ENCODE measurements at regions not wholly inside any gene's neighbourhood (a gene's known extent, or its start where the extent isn't known, plus 50 kb on each side); places are given as distances from the start of the nearest gene placed in this dataset.
"Not testable (repeated sequence)": the region's sequence is repeated elsewhere in the genome, so short reads cannot be mapped to it uniquely, and the experiment has no call there.

DNA sequence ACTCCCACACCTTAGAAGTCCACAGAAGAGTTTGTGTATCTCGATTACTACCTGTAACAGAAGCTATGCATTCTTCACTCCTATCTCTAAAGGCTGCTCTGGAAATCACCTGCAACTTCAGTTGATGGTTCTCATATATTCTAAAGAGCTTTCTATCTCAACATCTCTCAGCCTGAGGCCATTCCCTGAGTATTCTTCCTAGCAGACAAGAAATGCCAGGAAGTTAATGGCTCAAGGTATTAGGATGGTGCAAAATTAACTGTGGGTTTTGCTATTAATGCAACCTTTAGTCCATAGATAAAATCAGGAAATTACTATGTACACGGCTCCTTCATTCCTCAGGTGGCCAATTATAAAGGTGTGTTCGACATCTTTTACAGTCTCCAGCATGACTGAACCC is 290.1 kb downstream of the ZNF716 start:
- intact Hi-C loops (cut with DNase I); DNase-seq; H3K4me3 ChIP-seq; ATAC-seq; H3K27me3 ChIP-seq; H3K9me3 ChIP-seq; H3K27ac ChIP-seq; H3K4me1 ChIP-seq; H3K36me3 ChIP-seq (replicated peaks in 1 of 2; ENCODE audit: insufficient read depth in 1 of 2, low read depth in 2 of 2): not testable (repeated sequence)
- WGBS, 2 donors, result 27 to 29% methylated on average over 3 of the region's 3 CpGs

DNA sequence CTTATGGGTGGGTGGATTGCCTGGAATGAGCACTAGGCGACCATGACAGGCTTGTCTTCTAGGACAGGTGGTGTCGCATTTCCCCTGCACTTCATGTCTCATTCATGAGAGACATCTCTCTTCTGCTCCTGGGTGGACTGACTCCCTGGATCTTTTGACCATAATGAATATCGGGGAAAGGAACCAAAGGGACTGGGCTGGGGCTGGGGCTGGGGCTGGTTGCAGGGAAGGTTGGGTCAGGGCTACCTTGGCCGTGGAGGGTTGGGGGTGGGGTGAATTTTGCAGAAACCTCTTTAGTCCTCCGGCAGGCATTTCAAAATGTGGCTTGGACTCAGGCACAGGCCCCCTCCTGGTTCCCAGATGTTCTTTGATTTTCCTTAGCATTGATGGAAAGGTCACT is 319.2 kb downstream of the ZNF716 start:
- no peaks in the 10 kb centered on the region for H3K36me3 ChIP-seq (replicated peaks in 1 of 2; ENCODE audit: insufficient read depth in 1 of 2, low read depth in 2 of 2)
- no peak for DNase-seq
- H3K4me1 ChIP-seq, result no peaks in the 10 kb centered on the region
- H3K27me3 ChIP-seq, result no peaks in the 10 kb centered on the region
- TF ChIP-seq POLR2A (IDR thresholded peaks at IDR 0.05), result no peak
- 66 to 69% methylated on average over 5 of the region's 5 CpGs for WGBS, 2 donors
- intact Hi-C loops (cut with DNase I), result no loop called here
- no peaks in the 10 kb centered on the region for H3K9me3 ChIP-seq
- no peak overlapping the region for H3K27ac ChIP-seq
- H3K4me3 ChIP-seq, result no peak overlapping the region
- ATAC-seq, result no peak

- no peaks in the 10 kb centered on the region for H3K36me3 ChIP-seq (replicated peaks in 1 of 2; ENCODE audit: insufficient read depth in 1 of 2, low read depth in 2 of 2)
- H3K9me3 ChIP-seq, result no peaks in the 10 kb centered on the region
- no peaks in the 10 kb centered on the region for H3K27me3 ChIP-seq
- ATAC-seq (no peak), DNase-seq (no peak)
- TF ChIP-seq POLR2A (IDR thresholded peaks at IDR 0.05), result no peak
- TF ChIP-seq, protein P1, sequence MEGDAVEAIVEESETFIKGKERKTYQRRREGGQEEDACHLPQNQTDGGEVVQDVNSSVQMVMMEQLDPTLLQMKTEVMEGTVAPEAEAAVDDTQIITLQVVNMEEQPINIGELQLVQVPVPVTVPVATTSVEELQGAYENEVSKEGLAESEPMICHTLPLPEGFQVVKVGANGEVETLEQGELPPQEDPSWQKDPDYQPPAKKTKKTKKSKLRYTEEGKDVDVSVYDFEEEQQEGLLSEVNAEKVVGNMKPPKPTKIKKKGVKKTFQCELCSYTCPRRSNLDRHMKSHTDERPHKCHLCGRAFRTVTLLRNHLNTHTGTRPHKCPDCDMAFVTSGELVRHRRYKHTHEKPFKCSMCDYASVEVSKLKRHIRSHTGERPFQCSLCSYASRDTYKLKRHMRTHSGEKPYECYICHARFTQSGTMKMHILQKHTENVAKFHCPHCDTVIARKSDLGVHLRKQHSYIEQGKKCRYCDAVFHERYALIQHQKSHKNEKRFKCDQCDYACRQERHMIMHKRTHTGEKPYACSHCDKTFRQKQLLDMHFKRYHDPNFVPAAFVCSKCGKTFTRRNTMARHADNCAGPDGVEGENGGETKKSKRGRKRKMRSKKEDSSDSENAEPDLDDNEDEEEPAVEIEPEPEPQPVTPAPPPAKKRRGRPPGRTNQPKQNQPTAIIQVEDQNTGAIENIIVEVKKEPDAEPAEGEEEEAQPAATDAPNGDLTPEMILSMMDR (IDR thresholded peaks at IDR 0.05), result no peak
- intact Hi-C loops (cut with DNase I), result no loop called here
- H3K4me1 ChIP-seq, result no peaks in the 10 kb centered on the region
- no peak overlapping the region for H3K27ac ChIP-seq
- WGBS, 2 donors, result 56 to 63% methylated on average over 4 to 24 of the region's 24 CpGs
- H3K4me3 ChIP-seq, result no peak overlapping the region
Measured at GRCh38 chr7:57769958-57770357, 320.0 kb downstream of the ZNF716 start.

- DNase-seq (no peak), ATAC-seq (no peak)
- H3K4me1 ChIP-seq, result no peaks in the 10 kb centered on the region
- H3K4me3 ChIP-seq, result no peak overlapping the region
- TF ChIP-seq POLR2A (IDR thresholded peaks at IDR 0.05), result no peak
- TF ChIP-seq, protein P1 (IDR thresholded peaks at IDR 0.05), result no peak
- intact Hi-C loops (cut with DNase I), result no loop called here
- no peak overlapping the region for H3K27ac ChIP-seq
- no peaks in the 10 kb centered on the region for H3K27me3 ChIP-seq
- no peaks in the 10 kb centered on the region for H3K9me3 ChIP-seq
- H3K36me3 ChIP-seq (replicated peaks in 1 of 2; ENCODE audit: insufficient read depth in 1 of 2, low read depth in 2 of 2), result no peaks in the 10 kb centered on the region
- WGBS, 2 donors, result 69 to 80% methylated on average over 14 to 41 of the region's 42 CpGs
Measured at GRCh38 chr7:57772126-57772924, 322.3 kb downstream of the ZNF716 start.

DNA sequence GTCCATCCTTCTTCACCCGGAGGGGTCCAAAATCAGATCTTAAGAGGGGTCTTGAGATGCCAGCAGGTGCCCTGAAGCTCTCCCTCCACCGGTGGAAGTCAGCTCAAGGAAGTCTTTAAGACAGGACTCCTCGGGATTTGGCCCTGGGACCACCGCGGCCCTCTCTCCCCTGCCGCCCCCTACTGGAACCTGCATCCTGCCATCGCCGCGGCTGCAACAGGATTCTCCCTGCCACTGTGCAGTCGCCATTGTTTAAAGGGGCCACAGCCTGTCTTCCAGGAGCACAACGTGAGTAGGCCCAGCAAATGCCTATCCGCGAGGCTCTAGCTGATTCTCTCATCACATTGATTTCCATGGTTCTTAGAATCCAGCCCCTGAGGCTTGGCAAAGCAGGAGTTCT is 324.3 kb downstream of the ZNF716 start:
- intact Hi-C loops (cut with DNase I), result no loop called here
- no peaks in the 10 kb centered on the region for H3K27me3 ChIP-seq
- H3K27ac ChIP-seq, result no peak overlapping the region
- no peak for TF ChIP-seq POLR2A (IDR thresholded peaks at IDR 0.05)
- TF ChIP-seq, protein P1 (IDR thresholded peaks at IDR 0.05), result no peak
- DNase-seq (no peak), ATAC-seq (no peak)
- WGBS, 2 donors, result 80 to 90% methylated on average over 10 to 13 of the region's 13 CpGs
- no peaks in the 10 kb centered on the region for H3K36me3 ChIP-seq (replicated peaks in 1 of 2; ENCODE audit: insufficient read depth in 1 of 2, low read depth in 2 of 2)
- no peak overlapping the region for H3K4me3 ChIP-seq
- no peaks in the 10 kb centered on the region for H3K4me1 ChIP-seq
- H3K9me3 ChIP-seq, result no peaks in the 10 kb centered on the region
